GM12878 (cell line): ENCODE measurements at regions not wholly inside any gene's neighbourhood (a gene's known extent, or its start where the extent isn't known, plus 50 kb on each side); places are given as distances from the start of the nearest gene placed in this dataset.

Experiments used
- ATAC-seq: fragments of 200-7000 bp; cut with Tn5 transposase; 3 replicates; pipeline ENCODE4 v1.9.1; 2020; ENCODE audit warnings: mild to moderate bottlenecking, moderate library complexity
- BruUV-seq: library from RNA; stranded (reverse); fragments of 400-500 nt; replicated peaks from 2 replicates; lab custom pipeline; 2021; lab: Mats Ljungman, UMichigan
- CTCF ChIA-PET: fragments of 300-600 bp; sonication (Branson Sonifier 250); formaldehyde crosslinking; extraction: SDS; loops from one replicate; lab custom pipeline; 2021; ENCODE audit warnings: inconsistent platforms; lab: Yijun Ruan, JAX
- POLR2A ChIA-PET: fragments of 350-600 bp; formaldehyde crosslinking; extraction: SDS; loops from one replicate; lab custom pipeline; 2021; ENCODE audit warnings: inconsistent platforms; lab: Charles Lee
- RAD21 ChIA-PET: fragments of 300-600 bp; sonication (Branson Sonifier 250); formaldehyde crosslinking; loops from one replicate; lab custom pipeline; 2023; ENCODE audit warnings: antibody characterized with exemption; ENCODE audit not compliant: unreplicated experiment; lab: Charles Lee
- SMC1A ChIA-PET: fragments of 300-600 bp; sonication (Branson Sonifier 250); formaldehyde crosslinking; loops from one replicate; lab custom pipeline; 2023; ENCODE audit not compliant: unreplicated experiment, uncharacterized antibody; lab: Charles Lee
- DNase-seq: peaks from one replicate; pipeline ENCODE4 v3.0.0-alpha.2; 2011; ENCODE audit warnings: low read depth, low spot score
- FAIRE-seq: peaks from 3 replicates; lab custom pipeline; 2011; peaks lifted over from hg19 to GRCh38; lab: Jason Lieb, UNC
- H2AFZ ChIP-seq: 2 replicates; pipeline ENCODE4 v1.6.0; 2011; ENCODE audit warnings: low read depth, low read length, control low read depth; ENCODE audit not compliant: control insufficient read depth
- H3K27ac ChIP-seq: 2 replicates; pipeline ENCODE4 v1.5.1; 2011; ENCODE audit warnings: control low read depth; ENCODE audit not compliant: control insufficient read depth, insufficient read depth
- H3K27me3 ChIP-seq, 2 experiments: replicated peaks in 1 of 2; 2 replicates each; pipeline versions ENCODE4 v1.6.0 to v1.6.1; 2011; ENCODE audit warnings: low read length in 1 of 2; ENCODE audit not compliant: control insufficient read depth in 2 of 2, insufficient read depth in 2 of 2
- H3K36me3 ChIP-seq, 2 experiments: 2 replicates each; pipeline ENCODE4 v1.5.1; 2011; ENCODE audit warnings: low read length in 1 of 2; ENCODE audit not compliant: control insufficient read depth in 2 of 2, insufficient read depth in 2 of 2
- H3K4me1 ChIP-seq: 2 replicates; pipeline ENCODE4 v1.6.1; 2011; ENCODE audit warnings: mild to moderate bottlenecking, low read length, moderate library complexity, mixed read lengths; ENCODE audit not compliant: control insufficient read depth, insufficient read depth
- H3K4me2 ChIP-seq: 2 replicates; pipeline ENCODE4 v1.6.0; 2011; ENCODE audit warnings: control low read depth; ENCODE audit not compliant: control insufficient read depth, insufficient read depth
- H3K4me3 ChIP-seq: fragments of 200-600 bp; sonication (generic); 2 replicates; pipeline ENCODE4 v1.5.1; 2016
- H3K79me2 ChIP-seq: 2 replicates; pipeline ENCODE4 v1.6.0; 2011; ENCODE audit warnings: low read length; ENCODE audit not compliant: control insufficient read depth, insufficient read depth
- H3K9ac ChIP-seq: 2 replicates; pipeline ENCODE4 v1.8.0; 2011; ENCODE audit warnings: low read length, control low read depth, mixed read lengths; ENCODE audit not compliant: control insufficient read depth, insufficient read depth
- H3K9me3 ChIP-seq: replicated peaks from 3 replicates; pipeline ENCODE4 v1.5.1; 2011; ENCODE audit warnings: mild to moderate bottlenecking, low read length; ENCODE audit not compliant: control insufficient read depth, insufficient read depth
- H4K20me1 ChIP-seq: 2 replicates; pipeline ENCODE4 v1.6.0; 2011; ENCODE audit not compliant: control insufficient read depth, insufficient read depth
- ATF7 ChIP-seq: fragments of 450-650 bp; IDR thresholded peaks from 2 replicates; pipeline ENCODE4 v1.6.1; 2016; ENCODE audit warnings: low read depth, mild to moderate bottlenecking
- CBX3 ChIP-seq: fragments of 200-600 bp; sonication (generic); IDR thresholded peaks from 2 replicates; pipeline ENCODE4 v1.6.1; 2016; ENCODE audit warnings: low read depth, borderline replicate concordance
- CHD4 ChIP-seq: fragments of 200-600 bp; sonication (generic); IDR thresholded peaks from 2 replicates; pipeline ENCODE4 v1.6.1; 2016; ENCODE audit warnings: mild to moderate bottlenecking
- ELK1 ChIP-seq: IDR thresholded peaks from 2 replicates; pipeline ENCODE4 v1.6.1; 2012; ENCODE audit warnings: low read depth, low read length, improper control_type of control experiment
- GABPA ChIP-seq: IDR thresholded peaks from 2 replicates; pipeline ENCODE4 v1.6.1; 2014; ENCODE audit warnings: antibody characterized with exemption, low read depth, mild to moderate bottlenecking, inconsistent platforms
- RUNX3 ChIP-seq: IDR thresholded peaks from 2 replicates; pipeline ENCODE4 v1.6.1; 2012; ENCODE audit warnings: low read length, inconsistent platforms
- SIN3A ChIP-seq: IDR thresholded peaks from 2 replicates; pipeline ENCODE4 v1.6.1; 2012; ENCODE audit warnings: low read depth, low read length, improper control_type of control experiment
- SP1 ChIP-seq: IDR thresholded peaks from one replicate; pipeline ENCODE4 v1.6.1; 2011; ENCODE audit warnings: low read depth, low read length
- SPI1 ChIP-seq: IDR thresholded peaks from 2 replicates; pipeline ENCODE4 v1.6.1; 2011; ENCODE audit warnings: low read depth, mild to moderate bottlenecking, low read length, moderate library complexity, borderline replicate concordance; ENCODE audit not compliant: insufficient read depth
- TBL1XR1 ChIP-seq: IDR thresholded peaks from 2 replicates; pipeline ENCODE4 v1.6.1; 2012; ENCODE audit warnings: low read depth, low read length, improper control_type of control experiment
- TCF7 ChIP-seq: IDR thresholded peaks from 2 replicates; pipeline ENCODE4 v1.6.1; 2014; ENCODE audit warnings: antibody characterized with exemption, borderline replicate concordance
- WGBS: methylation state at CpG from one replicate; pipeline ENCODE4 v1.1.6; 2016; ENCODE audit warnings: low lambda C conversion rate; ENCODE audit not compliant: insufficient replicate concordance, insufficient coverage; ENCODE audit errors: missing lambda C conversion rate; 5-methylcytosine and 5-hydroxymethylcytosine counted together
- in situ Hi-C: fragments of 300-500 bp; cut with MboI; formaldehyde crosslinking; loops from 9 replicates; pipeline ENCODE4 v1.14.3; 2018; ENCODE audit warnings: mixed read lengths
- intact Hi-C: fragments of 100-400 bp; cut with micrococcal nuclease; formaldehyde crosslinking; loops from one replicate; pipeline ENCODE4 v1.14.2; 2022; ENCODE audit not compliant: unreplicated experiment

GRCh38 chr4:144336633-144337032 is 196.1 kb upstream of the GYPA start:
- 0% methylated on average over 1 of the region's 1 CpG for whole genome bisulfite sequencing
- Histone ChIP-seq H3K4me1 (no peaks in the 10 kb centered on the region), H3K27me3 (no peaks in the 10 kb centered on the region), H3K36me3 (no peaks in the 10 kb centered on the region), H3K79me2 (no peaks in the 10 kb centered on the region), H3K27ac (no peak overlapping the region), H3K9me3 (no peaks in the 10 kb centered on the region; the same call in 2 of the 3 replicates), H4K20me1 (no peaks in the 10 kb centered on the region), H2AFZ (no peak overlapping the region), H3K9ac (no peak overlapping the region), H3K4me3 (no peak overlapping the region), H3K4me2 (no peak overlapping the region)
- ChIA-PET POLR2A (no interaction called here), SMC1A (no interaction called here), CTCF (interaction anchor here (0.6 kb wide), 1 partner anchor 18 kb away, joined by 3 read pairs; no protein-coding TSS in a partner anchor), RAD21 (no interaction called here)
- no TSS peak for BruUV-seq
- FAIRE-seq (no peak), ATAC-seq (no peak), DNase-seq (no peak)
- TF ChIP-seq SPI1, result no peak
- no peak for TF ChIP-seq TCF7
- TF ChIP-seq SP1, result no peak
- no peak for TF ChIP-seq SIN3A
- no peak for TF ChIP-seq ATF7
- no peak for TF ChIP-seq GABPA
- no peak for TF ChIP-seq TBL1XR1
- no peak for TF ChIP-seq CBX3
- TF ChIP-seq ELK1, result no peak
- in situ Hi-C loops (no loop called here), intact Hi-C loops (no loop called here)

- ChIA-PET RAD21 (interaction anchor here (0.6 kb wide), 1 partner anchor 1811 kb away, joined by 3 read pairs; no protein-coding TSS in a partner anchor), POLR2A (no interaction called here), CTCF (no interaction called here), SMC1A (no interaction called here)
- BruUV-seq, result no TSS peak
- in situ Hi-C loops, result no loop called here
- no peaks in the 10 kb centered on the region for H3K4me1 ChIP-seq
- DNase-seq (no peak), FAIRE-seq (peak; percentile 7), ATAC-seq (no peak)
- no peak overlapping the region for H3K27ac ChIP-seq
- TF ChIP-seq CHD4, result no peak
- peak; percentile 76 for TF ChIP-seq RUNX3
- no peak overlapping the region for H3K4me2 ChIP-seq
- no peaks in the 10 kb centered on the region for H3K79me2 ChIP-seq
- H3K27me3 ChIP-seq, result no peaks in the 10 kb centered on the region
- H3K9ac ChIP-seq, result no peak overlapping the region
- H2AFZ ChIP-seq, result no peak overlapping the region
- no peaks in the 10 kb centered on the region for H3K36me3 ChIP-seq
- H4K20me1 ChIP-seq, result no peaks in the 10 kb centered on the region
- intact Hi-C loops, result no loop called here
- no peak overlapping the region for H3K4me3 ChIP-seq
- no peaks in the 10 kb centered on the region; the same call in 2 of the 3 replicates for H3K9me3 ChIP-seq
Measured at GRCh38 chr4:144338148-144338547, 197.6 kb upstream of the GYPA start.
